Ureter (tissue), 1 donor: ENCODE measurements at regions not wholly inside any gene's neighbourhood (a gene's known extent, or its start where the extent isn't known, plus 50 kb on each side); places are given as distances from the start of the nearest gene placed in this dataset.

Experiments used
- DNase-seq: peaks from one replicate; pipeline ENCODE4 v3.0.0-alpha.2; 2020; ENCODE audit warnings: low spot score
- donor health status: DM: yes; HTN: yes; CAD: no.

DNA sequence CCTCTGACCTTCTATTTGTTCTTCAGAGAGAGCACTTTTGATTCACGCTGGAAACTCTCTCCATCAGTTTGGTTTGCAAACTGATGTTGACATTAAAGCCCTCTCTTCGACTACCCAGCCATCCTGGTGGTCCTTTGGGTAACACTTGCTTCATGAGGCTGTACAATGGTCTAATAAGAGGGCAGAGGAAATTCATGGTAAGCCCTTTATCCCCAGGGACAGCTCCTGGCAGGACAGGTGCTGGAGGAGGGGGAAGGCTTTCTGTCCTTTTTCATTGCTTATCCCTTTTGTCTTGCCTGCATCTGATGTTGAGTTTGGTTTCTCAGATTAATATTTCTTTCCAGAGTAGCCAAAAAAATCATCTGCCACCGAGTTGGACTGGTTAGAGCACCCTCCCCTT, 52.1 kb upstream of the CD93 start:
- DNase-seq, result no peak

DNA sequence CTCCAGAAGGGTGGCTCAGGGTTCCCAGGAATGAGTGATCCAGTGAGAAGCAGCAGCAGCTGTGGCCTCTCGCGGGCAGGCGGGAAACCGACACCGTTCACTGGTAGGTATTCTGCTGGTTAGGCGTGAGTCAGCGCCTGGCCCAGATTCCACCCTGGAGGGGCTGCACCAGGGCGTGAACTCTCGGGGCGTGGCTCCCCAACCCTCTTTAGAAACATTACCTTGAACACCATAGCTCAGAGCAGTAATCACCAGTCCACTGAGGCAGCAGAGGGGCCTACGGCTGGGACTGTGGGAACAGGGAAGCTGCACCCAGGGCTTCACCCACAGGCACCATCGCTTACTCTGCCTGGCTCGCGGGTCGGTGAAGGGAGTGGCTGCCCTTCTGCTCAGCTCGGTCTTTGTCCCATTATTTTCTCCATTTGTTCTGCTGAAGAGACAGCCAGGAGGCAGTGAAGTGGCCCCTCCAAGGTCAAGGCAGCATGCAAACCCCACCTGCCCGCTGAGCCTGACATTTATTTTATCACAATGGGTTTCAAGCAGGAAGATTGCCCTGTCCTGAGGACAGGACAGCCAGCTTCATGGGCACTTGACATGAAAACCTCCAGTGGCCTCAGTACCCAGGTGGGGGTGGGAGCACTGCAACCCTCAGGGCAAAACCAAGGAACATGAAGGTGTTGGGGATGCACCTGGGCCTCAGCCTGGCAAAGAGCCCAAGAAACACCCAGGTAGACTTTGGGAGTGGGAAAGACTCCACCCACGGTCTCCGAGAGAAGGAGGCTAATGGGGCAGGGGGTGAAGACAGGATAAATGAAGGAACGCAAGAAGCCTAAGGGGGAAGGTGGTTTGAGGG, 51.0 kb upstream of the CD93 start:
- peak; percentile 77 for DNase-seq

DNA sequence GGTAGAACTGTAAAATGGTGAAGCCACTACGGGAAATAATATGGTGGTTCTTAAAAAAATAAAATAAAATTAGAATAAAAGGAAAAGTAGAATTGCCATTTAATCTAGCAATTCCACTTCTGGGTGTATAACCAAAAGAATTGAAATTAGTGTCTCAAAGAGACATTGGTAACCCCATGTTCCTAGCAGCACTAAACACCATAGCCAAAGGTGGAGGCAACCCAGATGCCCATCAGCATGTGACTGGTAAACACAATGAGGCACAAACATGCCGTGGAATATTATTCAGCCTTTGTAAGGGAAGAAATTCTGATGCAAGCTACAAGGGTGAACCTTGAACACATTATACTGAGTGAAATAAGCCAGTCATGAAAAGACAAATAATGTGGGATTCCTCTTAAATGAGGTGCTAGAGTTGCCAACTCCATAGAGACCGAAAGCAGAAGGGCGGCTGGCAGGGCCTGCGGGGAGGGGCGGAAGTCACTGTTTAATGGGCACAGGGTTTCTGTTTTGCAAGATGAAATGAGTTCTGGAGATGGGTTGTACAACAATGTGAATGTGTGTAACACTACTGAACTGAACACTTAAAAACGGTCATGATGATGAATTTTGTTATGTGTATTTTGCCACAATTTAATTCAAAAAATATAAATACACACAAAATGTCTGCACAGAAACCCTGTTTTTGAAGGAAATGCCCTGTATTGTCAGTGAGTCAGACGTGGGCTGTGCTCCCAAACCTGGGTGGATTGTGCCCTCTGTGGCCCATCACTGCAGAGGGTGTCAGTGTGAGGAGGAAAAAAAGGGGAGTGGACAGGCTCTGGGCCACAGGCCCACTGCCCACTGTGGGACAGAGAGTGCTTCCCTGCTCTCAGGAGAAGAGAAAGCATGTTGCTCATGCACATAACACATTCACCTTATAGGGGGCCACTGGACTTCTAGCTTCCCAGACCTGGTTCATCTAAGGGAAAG, 49.6 kb upstream of the CD93 start:
- no peak for DNase-seq
